ENCODE measurements at regions not wholly inside any gene's neighbourhood (a gene's known extent, or its start where the extent isn't known, plus 50 kb on each side); places are given as distances from the start of the nearest gene placed in this dataset.
"Not testable (repeated sequence)": the region's sequence is repeated elsewhere in the genome, so short reads cannot be mapped to it uniquely, and the experiment has no call there.

DNA sequence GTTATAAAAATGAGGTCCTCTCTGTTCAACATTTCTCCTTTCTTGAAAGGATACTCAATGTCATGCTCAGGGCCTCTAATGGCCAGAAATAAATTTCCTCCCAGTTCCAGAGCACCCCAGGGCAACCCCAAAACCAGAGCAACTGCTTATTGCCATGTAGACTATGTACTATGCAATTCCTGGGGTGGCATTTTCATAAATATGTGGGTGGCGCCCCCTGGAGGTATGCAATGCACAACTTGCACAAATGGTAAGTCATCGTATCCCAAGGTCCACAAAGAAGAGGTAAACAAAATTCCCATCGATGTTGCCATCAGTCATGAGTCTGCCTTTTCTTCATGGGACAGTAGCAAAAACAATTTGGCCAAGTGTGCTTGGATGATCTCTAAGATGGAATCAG is 98.6 kb upstream of the DEFB108B start:
- not testable (repeated sequence) for TF ChIP-seq POLR2A, TAF1, POLR2AphosphoS5, POU2F2 (IDR thresholded peaks at IDR 0.05; ENCODE audit: low read depth, low read length)
